ENCODE measurements at regions not wholly inside any gene's neighbourhood (a gene's known extent, or its start where the extent isn't known, plus 50 kb on each side); places are given as distances from the start of the nearest gene placed in this dataset.

DNA sequence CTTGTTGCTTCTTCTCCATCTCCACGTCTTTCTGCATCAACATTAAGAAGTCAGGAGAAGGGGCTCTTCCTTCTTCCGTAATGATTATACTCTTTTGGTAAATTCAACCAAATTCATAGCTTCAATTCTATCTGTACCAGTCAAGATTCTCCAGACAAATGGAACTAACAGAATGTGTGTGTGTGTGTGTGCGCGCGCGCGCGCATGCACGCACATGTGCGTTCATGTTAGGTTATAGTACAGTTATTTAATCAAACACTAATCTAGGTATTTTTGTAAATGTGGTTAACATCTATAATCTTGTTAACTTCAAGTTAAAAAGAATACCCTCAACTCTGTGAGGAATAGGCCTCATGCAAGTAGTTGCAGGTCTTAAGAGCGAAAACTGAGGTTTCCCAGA is 150.3 kb upstream of the TAS2R1 start:
- Histone ChIP-seq H3K9me3 (peaks cover 0 to 7% (median 0%) of the 10 kb centered on the region in 3 donors), H3K27ac (no peak overlapping the region), H3K4me1 (no peaks in the 10 kb centered on the region), H3K36me3 (no peaks in the 10 kb centered on the region), H3K27me3 (no peaks in the 10 kb centered on the region), H3K4me3 (no peak overlapping the region)
- no peak for ATAC-seq
- TF ChIP-seq, protein P1, sequence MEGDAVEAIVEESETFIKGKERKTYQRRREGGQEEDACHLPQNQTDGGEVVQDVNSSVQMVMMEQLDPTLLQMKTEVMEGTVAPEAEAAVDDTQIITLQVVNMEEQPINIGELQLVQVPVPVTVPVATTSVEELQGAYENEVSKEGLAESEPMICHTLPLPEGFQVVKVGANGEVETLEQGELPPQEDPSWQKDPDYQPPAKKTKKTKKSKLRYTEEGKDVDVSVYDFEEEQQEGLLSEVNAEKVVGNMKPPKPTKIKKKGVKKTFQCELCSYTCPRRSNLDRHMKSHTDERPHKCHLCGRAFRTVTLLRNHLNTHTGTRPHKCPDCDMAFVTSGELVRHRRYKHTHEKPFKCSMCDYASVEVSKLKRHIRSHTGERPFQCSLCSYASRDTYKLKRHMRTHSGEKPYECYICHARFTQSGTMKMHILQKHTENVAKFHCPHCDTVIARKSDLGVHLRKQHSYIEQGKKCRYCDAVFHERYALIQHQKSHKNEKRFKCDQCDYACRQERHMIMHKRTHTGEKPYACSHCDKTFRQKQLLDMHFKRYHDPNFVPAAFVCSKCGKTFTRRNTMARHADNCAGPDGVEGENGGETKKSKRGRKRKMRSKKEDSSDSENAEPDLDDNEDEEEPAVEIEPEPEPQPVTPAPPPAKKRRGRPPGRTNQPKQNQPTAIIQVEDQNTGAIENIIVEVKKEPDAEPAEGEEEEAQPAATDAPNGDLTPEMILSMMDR (IDR thresholded peaks at IDR 0.05) = no peak
- TF ChIP-seq POLR2AphosphoS5 (IDR thresholded peaks at IDR 0.05) (no peak), POLR2A (IDR thresholded peaks at IDR 0.05) (no peak), EP300 (IDR thresholded peaks at IDR 0.05) (no peak)
- 88 to 96% methylated on average over 4 to 11 of the region's 11 CpGs for WGBS, 2 donors (ENCODE audit: low coverage in 1 of 2)

DNA sequence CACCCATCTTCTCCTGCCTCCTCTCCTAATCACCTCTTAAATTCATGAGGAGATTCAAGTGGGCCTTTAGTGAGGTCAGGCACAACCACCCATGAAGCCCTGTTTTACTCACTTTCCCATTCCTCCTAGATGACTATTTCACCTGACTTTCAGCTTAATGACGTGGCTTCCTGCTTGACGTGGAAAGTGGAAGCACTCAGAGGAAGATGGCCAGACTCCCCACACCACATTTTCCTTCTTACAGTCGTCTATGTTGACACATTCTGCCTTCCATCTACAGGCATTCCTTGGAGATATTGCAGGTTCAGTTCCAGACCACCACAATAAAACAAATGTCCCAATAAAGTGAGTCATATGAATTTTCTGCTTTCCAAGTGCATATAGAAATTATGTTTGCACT is 146.4 kb upstream of the TAS2R1 start:
- Histone ChIP-seq H3K36me3 (no peaks in the 10 kb centered on the region), H3K27ac (no peak overlapping the region), H3K4me3 (no peak overlapping the region), H3K27me3 (no peaks in the 10 kb centered on the region), H3K9me3 (peaks cover 0 to 7% (median 0%) of the 10 kb centered on the region in 3 donors), H3K4me1 (no peaks in the 10 kb centered on the region)
- no peak for ATAC-seq
- TF ChIP-seq EP300 (IDR thresholded peaks at IDR 0.05) (no peak), POLR2AphosphoS5 (IDR thresholded peaks at IDR 0.05) (no peak), POLR2A (IDR thresholded peaks at IDR 0.05) (no peak)
- TF ChIP-seq, protein P1 (IDR thresholded peaks at IDR 0.05) = no peak
- WGBS, 2 donors (ENCODE audit: low coverage in 1 of 2) = 19 to 45% methylated on average over 2 to 3 of the region's 3 CpGs

DNA sequence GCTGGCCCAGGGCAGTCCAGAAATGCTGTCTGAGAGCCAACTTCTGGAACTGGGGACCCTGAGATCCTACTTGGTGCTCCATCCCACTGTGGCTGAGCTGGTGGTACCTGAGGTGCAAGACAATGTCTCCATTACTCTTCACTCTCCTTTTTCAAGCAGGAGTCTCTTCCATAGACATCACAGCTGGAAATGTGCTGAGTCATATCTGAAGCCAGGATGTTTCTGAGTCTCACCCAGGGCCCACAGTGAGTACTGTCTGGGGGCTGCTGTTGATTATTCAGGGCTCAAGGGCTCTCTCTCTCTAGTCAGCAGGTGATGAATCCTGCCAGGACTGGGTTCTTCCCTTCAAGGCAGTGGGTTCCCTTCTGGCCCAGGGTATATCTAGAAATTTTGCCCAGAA is 145.2 kb upstream of the TAS2R1 start:
- no peaks in the 10 kb centered on the region for H3K36me3 ChIP-seq
- no peak for ATAC-seq
- no peaks in the 10 kb centered on the region for H3K4me1 ChIP-seq
- TF ChIP-seq EP300 (IDR thresholded peaks at IDR 0.05) (no peak), POLR2A (IDR thresholded peaks at IDR 0.05) (no peak), POLR2AphosphoS5 (IDR thresholded peaks at IDR 0.05) (no peak)
- TF ChIP-seq, protein P1 (IDR thresholded peaks at IDR 0.05) = no peak
- no peaks in the 10 kb centered on the region for H3K27me3 ChIP-seq
- no peak overlapping the region for H3K27ac ChIP-seq
- H3K9me3 ChIP-seq = peaks cover 0 to 5% (median 0%) of the 10 kb centered on the region in 3 donors
- H3K4me3 ChIP-seq = no peak overlapping the region

DNA sequence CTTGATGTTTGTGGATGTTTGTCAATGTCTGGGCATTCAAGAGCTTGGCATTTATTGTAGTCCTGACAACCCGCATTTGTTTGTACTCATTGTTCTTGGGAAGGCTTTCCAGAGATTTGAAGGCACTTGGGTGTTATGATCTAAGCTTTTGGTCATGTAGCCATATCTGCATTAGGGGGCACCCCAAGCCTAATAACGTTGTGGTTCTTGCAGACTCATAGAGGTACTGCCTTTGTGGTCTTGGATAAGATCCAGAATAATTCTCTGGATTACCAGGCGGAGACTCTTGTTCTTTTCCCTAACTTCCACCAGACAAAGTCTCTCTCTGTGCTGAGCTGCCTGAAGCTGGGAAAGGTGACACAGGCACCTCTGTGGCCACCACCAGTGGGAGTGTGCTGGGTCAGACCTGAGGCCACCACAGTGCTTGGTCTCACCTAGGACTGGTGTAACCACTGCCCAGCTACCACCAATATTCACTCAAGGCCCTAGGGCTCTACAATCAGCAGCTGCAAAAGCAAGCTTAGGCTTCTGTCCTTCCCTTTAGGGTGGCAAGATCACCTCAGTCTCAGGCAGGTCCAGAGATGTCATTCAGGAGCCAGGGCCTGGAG is 144.4 kb upstream of the TAS2R1 start:
- WGBS, 2 donors (ENCODE audit: low coverage in 1 of 2) = 50 to 80% methylated on average over 2 of the region's 3 CpGs
- ATAC-seq = no peak
- no peaks in the 10 kb centered on the region for H3K36me3 ChIP-seq
- H3K9me3 ChIP-seq = no peaks in the 10 kb centered on the region
- H3K4me3 ChIP-seq = no peak overlapping the region
- TF ChIP-seq POLR2A (IDR thresholded peaks at IDR 0.05) (no peak), EP300 (IDR thresholded peaks at IDR 0.05) (no peak), POLR2AphosphoS5 (IDR thresholded peaks at IDR 0.05) (no peak)
- TF ChIP-seq, protein P1 (IDR thresholded peaks at IDR 0.05) = no peak
- H3K4me1 ChIP-seq = no peaks in the 10 kb centered on the region
- H3K27ac ChIP-seq = no peak overlapping the region
- H3K27me3 ChIP-seq = no peaks in the 10 kb centered on the region

DNA sequence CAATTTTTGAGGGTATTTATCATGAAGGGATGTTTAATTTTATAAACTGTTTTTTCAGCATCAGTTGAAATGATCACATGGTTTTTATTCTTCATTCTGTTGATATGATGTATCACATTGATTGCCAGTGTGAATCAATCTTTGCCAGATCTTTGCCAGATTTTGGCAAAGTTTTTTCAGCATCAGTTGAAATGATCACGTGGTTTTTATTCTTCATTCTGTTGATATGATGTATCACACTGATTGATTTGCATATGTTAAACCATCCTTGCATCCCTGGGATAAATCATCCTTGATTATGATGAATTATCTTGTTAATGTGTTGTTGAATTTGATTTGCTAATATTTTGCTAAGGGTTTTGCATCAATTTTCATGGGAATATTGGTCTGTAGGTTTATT is 140.9 kb upstream of the TAS2R1 start:
- no peak overlapping the region for H3K27ac ChIP-seq
- no peak for ATAC-seq
- TF ChIP-seq POLR2A (IDR thresholded peaks at IDR 0.05) (no peak), POLR2AphosphoS5 (IDR thresholded peaks at IDR 0.05) (no peak), EP300 (IDR thresholded peaks at IDR 0.05) (no peak)
- TF ChIP-seq, protein P1 (IDR thresholded peaks at IDR 0.05) = no peak
- 67 to 83% methylated on average over 1 of the region's 1 CpG for WGBS, 2 donors (ENCODE audit: low coverage in 1 of 2)
- H3K9me3 ChIP-seq = no peaks in the 10 kb centered on the region
- H3K4me3 ChIP-seq = no peak overlapping the region
- H3K36me3 ChIP-seq = no peaks in the 10 kb centered on the region
- H3K27me3 ChIP-seq = no peaks in the 10 kb centered on the region
- H3K4me1 ChIP-seq = no peaks in the 10 kb centered on the region

All from gastroesophageal sphincter (tissue), 4 donors.